GM18505 (cell line): ENCODE measurements at regions not wholly inside any gene's neighbourhood (a gene's known extent, or its start where the extent isn't known, plus 50 kb on each side); places are given as distances from the start of the nearest gene placed in this dataset.
"Not testable (repeated sequence)": the region's sequence is repeated elsewhere in the genome, so short reads cannot be mapped to it uniquely, and the experiment has no call there.

ENCODE experiments used
- ATAC-seq: cut with Tn5 transposase; IDR thresholded peaks from one replicate; pipeline ENCODE4 v1.9.1; 2021; ENCODE audit not compliant: unreplicated experiment
- POLR2A ChIP-seq: IDR thresholded peaks from 4 replicates; pipeline ENCODE4 v1.6.1; 2011; ENCODE audit warnings: borderline replicate concordance; ENCODE audit not compliant: insufficient read depth, insufficient read length; ENCODE audit errors: extremely low read depth

DNA sequence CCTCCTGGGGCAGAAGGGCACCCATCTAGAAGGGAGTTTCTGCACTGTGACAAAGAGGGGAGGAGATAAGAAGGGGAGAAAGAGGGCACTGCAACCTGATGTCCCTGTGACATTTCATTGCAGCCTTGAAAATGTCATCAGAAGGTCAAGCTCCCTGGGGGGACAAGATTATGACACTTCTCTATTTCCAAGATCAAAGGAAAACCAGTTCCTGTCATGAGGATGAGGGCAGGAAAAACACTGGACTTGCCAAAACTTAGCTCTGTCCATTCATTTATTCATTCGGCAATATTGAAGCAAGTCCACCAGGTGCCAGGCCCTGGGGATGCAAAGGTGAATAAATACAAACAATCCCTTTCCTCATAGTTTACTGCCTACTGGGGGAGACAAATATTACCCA is 138.4 kb upstream of the CDKN3 start:
- no peak for TF ChIP-seq POLR2A
- no peak for ATAC-seq

- no peak for TF ChIP-seq POLR2A
- ATAC-seq: no peak
Observed at GRCh38 chr14:54259821-54260220, 137.0 kb upstream of the CDKN3 start.

GRCh38 chr14:54261283-54261682 is 135.5 kb upstream of the CDKN3 start:
- ATAC-seq: no peak
- no peak for TF ChIP-seq POLR2A

DNA sequence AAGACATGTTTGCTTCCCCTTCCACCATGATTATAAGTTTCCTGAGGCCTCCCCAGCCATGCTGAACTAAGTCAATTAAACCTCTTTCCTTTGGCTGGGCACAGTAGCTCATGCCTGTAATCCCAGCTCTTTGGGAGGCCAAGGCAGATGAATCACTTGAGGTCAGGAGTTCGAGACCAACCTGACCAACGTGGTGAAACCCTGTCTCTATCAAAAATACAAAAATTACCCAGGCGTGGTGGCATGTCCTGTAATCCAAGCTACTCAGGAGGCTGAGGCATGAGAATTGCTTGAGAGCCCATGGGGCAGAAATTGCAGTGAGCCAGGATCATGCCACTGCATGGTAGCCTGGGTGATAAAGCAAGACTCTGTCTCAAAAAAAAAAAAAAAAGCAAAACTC is 130.2 kb upstream of the CDKN3 start:
- not testable (repeated sequence) for ATAC-seq

DNA sequence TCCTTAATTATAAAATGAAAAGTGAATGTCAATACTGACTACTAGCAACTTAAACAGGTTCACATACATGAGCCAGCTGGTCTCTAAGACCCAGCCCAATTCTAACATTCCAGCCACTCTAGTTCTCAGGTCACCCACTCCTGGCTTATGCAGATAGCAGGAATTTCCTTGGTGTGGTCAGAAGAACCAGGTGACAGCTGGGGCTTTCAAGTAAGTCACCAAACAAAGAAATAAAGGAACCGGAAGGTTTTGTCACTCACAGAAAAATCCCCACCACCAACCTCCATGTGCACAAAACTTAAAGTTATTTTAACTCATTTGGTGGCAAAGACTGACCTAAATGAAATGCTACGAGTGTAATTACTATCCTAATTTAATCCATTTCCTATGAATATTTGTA is 129.6 kb upstream of the CDKN3 start:
- no peak for ATAC-seq
- TF ChIP-seq POLR2A: no peak

- no peak for ATAC-seq
- no peak for TF ChIP-seq POLR2A
Observed at GRCh38 chr14:54275997-54276725, 120.6 kb upstream of the CDKN3 start.

GRCh38 chr14:54278087-54278486 is 118.7 kb upstream of the CDKN3 start:
- no peak for ATAC-seq

GRCh38 chr14:54278665-54279295 is 118.0 kb upstream of the CDKN3 start:
- ATAC-seq: no peak
- TF ChIP-seq POLR2A: no peak

More at GRCh38 chr14:54278087-54278486, 118.7 kb upstream of the CDKN3 start:
- TF ChIP-seq POLR2A: no peak

GRCh38 chr14:54282849-54283248 is 114.0 kb upstream of the CDKN3 start:
- ATAC-seq: no peak
- TF ChIP-seq POLR2A: no peak

DNA sequence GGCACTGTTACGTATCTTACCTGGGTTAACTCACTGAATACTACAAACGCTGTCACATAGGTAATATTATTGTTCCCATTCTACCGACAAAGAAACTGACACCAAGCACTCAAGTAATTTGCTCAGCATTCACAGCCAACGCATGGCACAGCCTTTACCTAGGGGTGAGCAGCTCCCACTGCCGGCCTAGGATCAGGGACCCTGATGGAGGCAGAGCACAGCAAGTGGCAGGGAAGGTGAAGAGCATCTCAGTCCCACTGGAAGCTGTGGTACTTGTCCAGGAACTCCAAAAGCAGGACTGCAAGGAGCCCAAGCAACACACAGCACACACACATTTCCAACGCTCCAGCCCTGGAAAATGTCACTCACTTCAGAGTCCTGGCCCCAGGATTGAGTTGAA is 111.8 kb upstream of the CDKN3 start:
- no peak for TF ChIP-seq POLR2A
- ATAC-seq: no peak

GRCh38 chr14:54291491-54292191 is 105.2 kb upstream of the CDKN3 start:
- TF ChIP-seq POLR2A: no peak
- ATAC-seq: no peak

DNA sequence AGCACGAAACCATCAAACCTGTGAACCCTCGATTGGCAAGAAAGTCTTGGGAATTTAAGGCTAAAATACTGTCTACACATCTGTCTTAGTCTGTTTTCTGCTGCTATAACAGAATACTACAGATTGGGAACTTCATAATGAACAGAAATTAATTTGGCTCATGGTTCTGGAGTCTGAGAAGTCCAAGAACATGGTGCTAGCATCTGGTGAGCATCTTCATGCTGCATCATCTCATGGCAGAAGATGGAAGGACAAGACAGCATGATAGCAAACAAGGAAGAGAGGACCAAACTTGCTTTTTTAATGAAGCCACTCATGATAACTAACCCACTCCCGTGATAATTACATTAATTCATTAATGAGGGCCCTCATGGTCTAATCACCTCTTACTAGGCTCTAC is 102.0 kb upstream of the CDKN3 start:
- no peak for TF ChIP-seq POLR2A
- no peak for ATAC-seq

DNA sequence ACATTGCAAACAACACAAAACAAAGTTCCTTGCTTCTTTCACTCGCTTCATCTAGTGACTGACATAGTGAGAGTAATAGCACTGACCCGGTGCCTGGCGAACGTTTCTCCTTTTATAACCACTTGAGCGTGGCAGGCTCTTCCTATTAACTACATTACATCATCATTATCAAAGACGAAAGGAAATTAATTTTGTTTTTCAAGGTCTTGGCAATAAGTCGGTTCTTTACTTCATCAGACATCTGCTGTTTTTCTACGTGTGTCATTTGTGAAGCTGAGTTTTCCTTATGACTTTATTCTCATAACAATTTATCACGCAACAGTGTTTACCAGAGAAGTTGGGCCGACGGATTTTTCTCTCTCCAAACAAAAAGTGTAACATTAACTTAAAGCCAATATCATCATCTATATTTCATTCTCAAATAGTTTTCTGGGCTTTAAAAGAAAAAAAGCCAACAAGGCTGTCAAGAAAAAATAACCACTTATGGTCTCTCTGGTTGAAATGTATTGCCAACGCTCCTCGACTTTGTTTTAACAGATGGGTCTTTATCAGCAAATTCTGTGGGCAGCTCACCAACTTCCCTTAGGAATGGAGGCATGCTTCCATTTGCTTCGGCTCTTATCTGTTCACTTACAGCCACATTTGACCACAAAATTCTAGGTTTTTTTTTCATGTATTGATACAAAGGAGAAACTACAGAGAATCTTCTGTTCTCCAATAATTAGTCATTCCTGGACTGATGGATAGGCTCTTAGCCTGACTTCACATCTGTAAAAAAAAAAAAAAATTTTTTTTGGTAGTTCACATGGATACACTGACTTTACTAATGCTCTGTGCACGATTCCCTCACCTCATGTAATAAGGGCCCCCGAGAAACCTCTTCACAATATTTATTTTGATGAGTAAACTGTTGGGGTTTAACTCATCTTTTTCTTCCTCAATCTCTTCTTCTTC is 97.1 kb upstream of the CDKN3 start:
- no peak for ATAC-seq
- TF ChIP-seq POLR2A: no peak

GRCh38 chr14:54300881-54301280 is 95.9 kb upstream of the CDKN3 start:
- TF ChIP-seq POLR2A: no peak
- no peak for ATAC-seq

DNA sequence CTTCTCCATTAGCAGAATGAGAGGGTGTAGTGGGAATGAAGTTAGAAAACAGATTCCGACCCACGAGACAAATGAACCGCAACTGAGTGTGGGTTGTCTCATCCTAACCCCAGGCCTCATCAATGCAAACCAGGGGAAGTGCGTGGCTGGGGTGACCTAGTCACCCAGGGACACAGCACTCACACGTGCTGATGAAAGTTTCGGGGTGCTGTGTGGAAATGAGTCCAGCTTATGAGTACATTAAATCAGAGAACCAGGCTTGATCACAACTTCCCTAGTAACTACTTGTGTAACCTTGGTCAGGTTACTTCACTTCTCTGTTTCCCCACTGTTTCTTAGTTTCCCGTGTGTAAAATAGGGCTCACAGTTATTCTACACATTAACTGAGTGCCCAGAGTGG is 95.4 kb upstream of the CDKN3 start:
- no peak for TF ChIP-seq POLR2A
- no peak for ATAC-seq
